DND-41 (cell line): ENCODE measurements at regions not wholly inside any gene's neighbourhood (a gene's known extent, or its start where the extent isn't known, plus 50 kb on each side); places are given as distances from the start of the nearest gene placed in this dataset.

Experiments
- ATAC-seq: fragments of 200-7000 bp; cut with Tn5 transposase; 3 replicates; pipeline ENCODE4 v1.9.1; 2021; ENCODE audit warnings: low read depth; ENCODE audit not compliant: insufficient read depth
- DNase-seq: peaks from one replicate; pipeline ENCODE4 v3.0.0-alpha.2; 2020
- H2AFZ ChIP-seq: 2 replicates; pipeline ENCODE4 v1.6.0; 2012; ENCODE audit warnings: low read depth, low read length
- H3K27ac ChIP-seq: 2 replicates; pipeline ENCODE4 v1.5.1; 2012; ENCODE audit warnings: low read length, inconsistent platforms
- H3K27me3 ChIP-seq: fragments of 200-600 bp; sonication (generic); 2 replicates; pipeline ENCODE4 v1.6.0; 2012; ENCODE audit warnings: low read length, mild to moderate bottlenecking, inconsistent platforms; ENCODE audit not compliant: insufficient read depth, poor library complexity
- H3K36me3 ChIP-seq: 2 replicates; pipeline ENCODE4 v1.5.1; 2012; ENCODE audit warnings: low read length, inconsistent platforms; ENCODE audit not compliant: insufficient read depth
- H3K4me1 ChIP-seq: 2 replicates; pipeline ENCODE4 v1.5.1; 2012; ENCODE audit warnings: mild to moderate bottlenecking, low read length; ENCODE audit not compliant: insufficient read depth
- H3K4me2 ChIP-seq: 2 replicates; pipeline ENCODE4 v1.6.0; 2012; ENCODE audit warnings: mild to moderate bottlenecking, moderate library complexity, low read length, inconsistent platforms; ENCODE audit not compliant: insufficient read depth
- H3K4me3 ChIP-seq, 2 experiments: fragments of 200-600 bp in 1 of 2; shearing (Covaris generic) in 1 of 2; 2 replicates each; pipeline ENCODE4 v1.5.1; 2012 to 2016; ENCODE audit warnings: inconsistent platforms in 2 of 2, low read length in 2 of 2, mild to moderate bottlenecking in 2 of 2, low read depth in 1 of 2, moderate library complexity in 1 of 2
- H3K79me2 ChIP-seq: 2 replicates; pipeline ENCODE4 v1.6.0; 2012; ENCODE audit warnings: low read length, inconsistent platforms; ENCODE audit not compliant: insufficient read depth
- H3K9ac ChIP-seq: 2 replicates; pipeline ENCODE4 v1.6.0; 2012; ENCODE audit warnings: low read depth, mild to moderate bottlenecking, inconsistent platforms, low read length, moderate library complexity
- H3K9me3 ChIP-seq: 2 replicates; pipeline ENCODE4 v1.5.1; 2012; ENCODE audit warnings: low read length, moderate library complexity, mild to moderate bottlenecking, inconsistent platforms; ENCODE audit not compliant: insufficient read depth, severe bottlenecking
- H4K20me1 ChIP-seq: 2 replicates; pipeline ENCODE4 v1.6.0; 2012; ENCODE audit warnings: low read length; ENCODE audit not compliant: insufficient read depth
- CTCF ChIP-seq: IDR thresholded peaks from 2 replicates; pipeline ENCODE4 v1.5.1; 2012; ENCODE audit warnings: borderline replicate concordance, low read length, moderate library complexity, mild to moderate bottlenecking; ENCODE audit not compliant: poor library complexity, severe bottlenecking; ENCODE audit errors: extremely low read depth
- EZH2 ChIP-seq: IDR thresholded peaks from 3 replicates; pipeline ENCODE4 v1.6.1; 2012; ENCODE audit warnings: borderline replicate concordance, low read depth, mild to moderate bottlenecking, moderate library complexity, low read length, inconsistent platforms; ENCODE audit not compliant: severe bottlenecking

- no peak overlapping the region for H3K4me3 ChIP-seq
- no peaks in the 10 kb centered on the region for H3K9me3 ChIP-seq
- no peak overlapping the region for H3K27ac ChIP-seq
- no peak for TF ChIP-seq CTCF
- no peak for TF ChIP-seq EZH2
- H3K4me2 ChIP-seq = no peak overlapping the region
- no peaks in the 10 kb centered on the region for H3K36me3 ChIP-seq
- H3K9ac ChIP-seq = no peak overlapping the region
- no peaks in the 10 kb centered on the region for H4K20me1 ChIP-seq
- 0 out of 2 replicates have a peak, but pooled peaks cover 7% of the 10 kb centered on the region for H3K4me1 ChIP-seq
- no peaks in the 10 kb centered on the region for H3K79me2 ChIP-seq
- no peaks in the 10 kb centered on the region for H3K27me3 ChIP-seq
- ATAC-seq (no peak), DNase-seq (no peak)
- H2AFZ ChIP-seq = no peak overlapping the region
Observed at GRCh38 chr2:239816576-239817467, 208.3 kb downstream of the NDUFA10 start.

GRCh38 chr2:239815671-239816070, 209.5 kb downstream of the NDUFA10 start:
- DNase-seq (no peak), ATAC-seq (no peak)
- Histone ChIP-seq H3K4me3 (no peak overlapping the region), H3K36me3 (no peaks in the 10 kb centered on the region), H3K4me1 (0 out of 2 replicates have a peak, but pooled peaks cover 7% of the 10 kb centered on the region), H3K4me2 (no peak overlapping the region), H3K9ac (no peak overlapping the region), H3K9me3 (no peaks in the 10 kb centered on the region), H3K79me2 (no peaks in the 10 kb centered on the region), H3K27ac (no peak overlapping the region), H3K27me3 (no peaks in the 10 kb centered on the region), H4K20me1 (no peaks in the 10 kb centered on the region), H2AFZ (no peak overlapping the region)
- no peak for TF ChIP-seq EZH2
- no peak for TF ChIP-seq CTCF

GRCh38 chr2:239814861-239815601, 210.1 kb downstream of the NDUFA10 start:
- H3K36me3 ChIP-seq = no peaks in the 10 kb centered on the region
- H3K27me3 ChIP-seq = no peaks in the 10 kb centered on the region
- H2AFZ ChIP-seq = no peak overlapping the region
- 0 out of 2 replicates have a peak, but pooled peaks cover 5% of the 10 kb centered on the region for H3K4me1 ChIP-seq
- TF ChIP-seq EZH2 = no peak
- TF ChIP-seq CTCF = no peak
- H3K79me2 ChIP-seq = no peaks in the 10 kb centered on the region
- H3K9me3 ChIP-seq = no peaks in the 10 kb centered on the region
- H3K4me2 ChIP-seq = no peak overlapping the region
- ATAC-seq (no peak), DNase-seq (no peak)
- no peak overlapping the region for H3K4me3 ChIP-seq
- H3K9ac ChIP-seq = no peak overlapping the region
- H4K20me1 ChIP-seq = no peaks in the 10 kb centered on the region
- no peak overlapping the region for H3K27ac ChIP-seq
